Activated CD4-positive, alpha-beta T cell treated with anti-CD3 and anti-CD28 coated beads, Interleukin-2, amount 50 U/mL, for 24 hours (primary cell): ENCODE measurements at regions not wholly inside any gene's neighbourhood (a gene's known extent, or its start where the extent isn't known, plus 50 kb on each side); places are given as distances from the start of the nearest gene placed in this dataset.

ENCODE experiments used
- DNase-seq, 2 donors: peaks; one replicate each; pipeline ENCODE4 v3.0.0-alpha.2; 2020; ENCODE audit warnings: low read depth in 1 of 2, low spot score in 1 of 2

DNA sequence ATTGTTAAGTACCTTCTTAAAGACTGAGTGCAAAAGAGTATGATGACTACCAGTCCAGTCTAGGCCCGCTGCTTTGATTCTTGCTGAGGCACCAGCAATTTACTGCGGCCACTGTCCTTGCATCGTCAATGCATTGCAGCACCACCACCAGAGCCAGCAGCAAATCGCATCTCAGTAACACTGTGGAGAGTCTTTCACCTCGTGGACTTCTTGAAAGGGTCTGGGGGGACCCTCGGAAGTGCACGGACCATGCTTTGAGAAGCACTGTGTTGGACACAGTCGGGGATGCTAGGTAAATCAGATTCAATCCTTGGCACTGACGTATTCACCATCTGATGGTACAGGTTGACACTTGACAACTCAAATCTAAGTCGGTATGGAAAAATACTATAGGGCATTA is 493.6 kb downstream of the RPS24 start:
- DNase-seq, result no peak

DNA sequence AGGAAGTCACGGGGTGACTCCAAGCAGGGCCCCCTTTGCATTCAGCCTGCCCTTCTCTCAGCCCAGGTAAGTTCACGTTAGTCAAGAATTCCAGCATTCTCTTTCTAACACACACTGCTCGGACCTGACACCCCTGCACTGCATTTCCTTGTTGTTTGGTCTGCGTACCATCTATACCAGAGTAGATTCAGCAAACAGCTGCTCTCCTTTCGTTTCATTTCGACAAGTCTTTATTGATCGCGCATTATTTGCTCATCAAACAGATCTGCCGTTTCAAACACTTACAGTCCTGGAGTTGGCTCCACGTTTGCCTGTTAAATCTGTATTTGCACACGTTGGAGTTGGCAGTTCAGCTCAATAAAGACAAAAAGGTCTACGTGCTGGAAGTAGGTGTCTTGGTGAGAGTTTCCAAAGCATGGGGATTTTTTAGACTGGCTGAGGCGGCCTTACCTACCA is 495.1 kb downstream of the RPS24 start:
- DNase-seq, result no peak

DNA sequence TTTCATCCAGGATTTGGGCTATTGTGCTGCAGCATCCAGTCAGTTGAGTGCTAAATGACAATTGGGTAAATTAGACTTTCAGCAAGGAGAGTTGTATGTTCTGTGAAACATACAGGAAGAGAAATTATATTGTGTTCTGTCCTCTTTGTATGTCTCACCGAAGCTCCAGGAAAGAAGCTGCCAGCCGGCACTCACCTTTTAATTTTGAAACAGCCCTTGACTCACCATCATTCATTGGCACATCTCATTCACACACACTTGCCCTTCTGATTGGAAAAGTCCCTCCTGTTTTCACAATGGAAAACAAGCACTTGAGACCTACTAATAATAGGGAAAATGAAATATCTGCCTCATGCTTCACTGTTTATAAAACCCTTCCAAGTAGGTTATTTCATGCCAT is 495.6 kb downstream of the RPS24 start:
- no peak for DNase-seq

DNA sequence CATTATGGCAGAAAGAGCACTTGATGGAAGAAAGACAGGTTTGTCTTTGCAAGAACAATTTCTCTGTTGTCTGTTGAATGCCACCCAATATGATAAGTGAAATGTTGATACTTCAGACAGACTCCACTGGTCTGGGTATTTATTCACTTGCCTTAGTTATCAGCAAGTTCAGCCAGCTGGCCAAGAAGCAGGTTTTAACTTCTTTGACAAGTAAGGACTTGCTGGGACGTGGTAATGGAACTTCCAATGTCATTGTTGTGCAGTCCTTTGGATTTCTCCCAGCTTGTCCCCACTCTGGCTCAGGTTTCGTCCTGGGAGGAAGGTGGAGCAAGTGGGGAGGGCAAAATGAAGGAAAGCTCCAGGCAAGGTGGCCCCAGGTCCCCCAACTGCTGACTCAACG is 497.4 kb downstream of the RPS24 start:
- DNase-seq, result no peak

DNA sequence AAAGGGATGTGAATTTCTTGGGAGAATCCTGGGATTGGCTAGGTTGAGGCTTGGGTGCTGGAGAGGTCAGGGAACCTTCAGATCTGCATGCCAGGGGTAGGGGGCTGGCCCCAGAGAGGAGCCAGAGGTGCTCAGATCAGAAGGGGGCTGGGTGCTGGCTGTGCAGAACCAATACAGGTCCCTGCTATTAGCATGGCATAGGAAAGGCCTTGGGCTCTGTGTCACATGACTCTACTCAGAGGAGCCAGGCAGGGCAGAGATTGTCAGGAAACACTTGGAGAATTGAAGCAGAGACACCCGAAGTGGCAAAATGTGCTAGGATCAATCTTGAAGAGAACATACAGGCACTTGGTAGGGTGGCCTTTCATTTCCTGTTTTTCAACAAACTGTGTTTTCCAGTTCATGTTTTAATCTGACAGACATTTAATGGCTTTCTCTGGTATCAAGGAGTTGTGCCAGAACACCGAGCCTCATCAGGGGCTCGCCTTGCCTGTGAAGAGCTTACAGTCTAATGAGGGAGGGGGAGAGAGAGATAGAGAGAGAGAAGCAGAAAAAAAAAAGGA is 498.9 kb downstream of the RPS24 start:
- no peak for DNase-seq

DNA sequence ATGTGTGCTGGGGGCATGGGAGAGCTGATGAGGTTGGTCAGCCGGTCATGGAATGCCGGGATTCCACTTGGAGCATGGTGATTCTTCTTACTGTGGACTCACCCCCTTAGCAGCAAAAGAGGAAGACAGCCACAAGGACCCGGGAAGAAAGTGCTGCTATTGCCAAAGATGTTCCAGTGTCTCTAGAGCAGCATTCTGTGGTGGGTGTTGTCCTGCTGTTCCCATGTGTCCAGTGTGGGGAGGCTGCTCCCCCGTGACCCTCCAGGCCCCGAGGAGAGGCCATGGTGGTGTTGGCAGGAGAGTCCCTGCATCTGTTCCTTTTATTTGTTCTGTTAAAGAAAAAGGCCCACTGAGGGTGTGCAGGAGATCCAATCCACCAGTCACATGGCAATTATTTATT is 499.4 kb downstream of the RPS24 start:
- DNase-seq, result no peak

DNA sequence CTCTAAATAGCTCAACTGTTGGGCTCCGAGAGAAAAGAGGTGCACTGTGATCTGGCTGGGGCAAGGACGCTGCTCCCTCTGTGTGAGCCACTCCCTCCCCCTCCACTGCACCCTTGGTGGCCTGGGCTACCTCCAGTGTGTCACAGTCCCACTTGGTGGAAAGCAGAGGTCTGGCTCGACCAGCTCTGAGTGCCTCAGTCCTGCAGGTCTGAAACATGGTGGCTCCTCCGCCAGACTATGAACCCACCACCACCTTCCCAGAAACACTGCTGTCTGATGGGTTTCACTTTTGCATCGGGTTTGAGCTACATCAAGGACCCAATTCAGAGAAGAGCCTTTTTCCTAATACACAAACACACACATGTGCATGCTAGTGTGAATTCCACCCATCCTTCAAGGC is 500.1 kb downstream of the RPS24 start:
- no peak for DNase-seq

DNA sequence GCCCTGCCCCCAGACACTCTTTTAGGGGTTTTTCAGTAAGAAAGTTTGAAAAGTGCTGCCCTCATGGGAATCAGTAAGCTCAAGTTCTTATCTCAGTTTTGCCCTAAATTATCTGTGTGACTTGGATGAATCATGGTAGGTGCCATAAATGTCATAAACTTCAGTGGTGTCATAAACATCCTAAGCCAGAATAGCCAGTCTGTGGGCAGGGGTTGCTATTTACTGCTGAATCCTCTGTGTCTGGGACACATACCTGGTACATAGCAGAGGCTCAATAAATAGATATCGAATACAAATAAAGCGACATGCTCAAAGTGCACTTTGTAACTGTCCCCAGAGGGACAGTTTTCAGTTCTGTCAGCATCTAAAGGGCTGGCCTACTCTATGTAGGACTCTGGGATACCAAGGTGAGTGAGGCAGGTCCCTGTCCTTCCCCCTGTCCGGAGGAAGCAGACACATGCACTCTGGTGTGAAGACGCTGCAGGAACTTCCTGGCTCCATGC is 502.1 kb downstream of the RPS24 start:
- DNase-seq, result no peak

DNA sequence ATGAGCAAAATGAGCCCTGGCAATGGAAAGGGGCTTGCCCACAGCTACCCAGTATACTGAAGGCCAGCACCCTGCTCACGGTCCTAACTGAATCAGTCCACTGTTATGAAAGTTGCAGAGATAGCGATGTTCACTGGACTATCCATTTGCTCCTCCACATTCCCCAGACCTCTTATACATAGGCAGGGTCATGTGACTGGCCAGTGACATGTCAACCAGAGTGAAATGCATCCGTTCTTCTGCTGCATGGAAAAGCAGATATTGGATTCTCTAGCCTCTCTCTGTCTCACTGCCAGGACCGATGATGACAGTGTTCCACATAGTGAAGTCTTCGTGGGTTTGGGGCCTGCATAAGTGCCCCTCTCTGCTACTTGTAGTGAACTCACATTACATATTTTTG is 503.4 kb downstream of the RPS24 start:
- no peak for DNase-seq

DNA sequence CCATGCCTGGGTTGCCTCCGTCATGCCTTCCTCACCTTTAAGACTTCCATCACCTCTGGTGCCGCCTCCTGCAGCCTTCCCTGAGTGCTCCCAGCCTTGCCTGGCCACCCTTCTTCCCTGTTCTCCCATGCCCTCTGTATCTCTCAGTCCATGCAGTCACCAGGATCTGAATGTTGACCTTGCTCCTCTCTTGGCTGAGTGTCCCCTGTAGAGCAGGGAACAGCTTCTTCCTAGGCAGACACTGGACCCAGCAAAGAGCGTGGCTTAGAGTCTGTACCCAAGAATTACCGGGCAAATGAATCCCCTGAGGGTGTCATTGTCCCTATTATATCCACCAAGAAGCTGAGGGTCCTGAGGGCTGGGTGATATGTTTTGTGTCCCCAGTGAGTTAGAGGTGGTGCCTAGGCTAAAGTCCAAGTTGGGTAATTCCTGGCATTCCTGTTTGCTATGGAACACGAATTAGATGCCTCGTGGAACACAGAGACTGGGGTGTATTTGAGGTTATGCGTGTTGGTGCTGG is 505.6 kb downstream of the RPS24 start:
- no peak for DNase-seq

DNA sequence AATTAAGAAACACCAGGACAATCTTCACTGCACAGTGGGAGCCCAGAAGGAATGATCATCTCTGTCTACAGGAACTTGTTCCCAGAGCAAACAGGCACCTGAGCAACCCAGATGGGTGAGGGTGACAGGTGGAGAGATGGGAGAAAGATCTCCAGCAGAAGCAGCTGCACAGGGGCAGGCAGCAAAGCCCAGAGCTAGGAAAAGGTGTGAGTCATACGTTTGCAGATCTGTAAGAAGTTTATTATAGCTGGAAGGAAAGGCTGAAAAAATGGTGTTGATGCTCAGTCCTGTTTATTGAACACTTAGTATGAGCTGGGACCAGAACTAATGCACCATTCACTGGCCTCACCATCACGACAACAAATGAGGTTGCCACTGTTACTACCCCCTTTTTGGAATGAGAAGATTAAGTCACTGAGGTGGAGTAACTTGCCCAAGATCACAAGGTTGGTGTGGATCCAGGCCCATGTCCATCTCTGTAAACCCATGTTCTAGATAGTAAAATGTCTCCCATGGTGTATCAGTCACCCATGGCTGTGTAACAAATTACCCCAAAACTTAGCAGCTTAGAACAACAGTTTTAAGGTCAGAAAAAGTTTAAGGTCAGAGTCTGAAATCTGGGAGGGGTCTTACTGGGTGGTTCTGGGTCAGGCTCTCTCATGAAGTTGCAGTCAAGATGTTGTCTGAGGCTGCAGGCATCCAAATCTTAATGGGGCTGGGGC is 506.9 kb downstream of the RPS24 start:
- no peak for DNase-seq

DNA sequence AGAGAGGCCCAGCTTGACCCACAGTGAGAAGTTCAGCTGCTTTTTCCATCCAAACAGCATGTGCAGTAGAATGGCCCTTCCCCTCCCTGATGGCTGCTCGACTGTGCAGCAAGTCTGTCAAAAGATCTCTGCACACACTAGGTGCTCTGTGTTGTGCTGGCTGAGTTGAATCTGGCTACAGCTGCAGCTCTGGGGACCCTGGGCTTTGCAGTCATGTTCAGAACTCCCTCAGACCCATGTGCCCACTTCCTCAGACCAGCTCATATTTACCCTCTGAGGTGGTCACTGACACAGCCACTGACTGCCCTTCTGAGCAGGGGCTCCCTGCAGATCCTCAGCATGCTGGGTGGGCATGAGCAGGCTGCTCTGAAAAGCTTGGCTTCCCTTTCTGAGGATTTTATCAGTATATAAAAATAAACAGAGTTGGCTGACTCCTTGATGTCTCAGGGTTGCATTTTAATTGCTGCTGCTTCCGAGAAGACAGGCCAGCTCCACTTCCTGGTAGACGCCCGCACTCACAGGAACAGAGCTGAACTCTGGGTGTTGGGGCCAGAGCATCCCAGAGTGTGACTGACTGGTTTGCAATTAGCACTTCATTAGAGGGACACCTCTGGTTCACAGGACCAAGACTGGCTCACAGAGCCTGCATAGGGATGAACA is 507.9 kb downstream of the RPS24 start:
- no peak for DNase-seq

DNA sequence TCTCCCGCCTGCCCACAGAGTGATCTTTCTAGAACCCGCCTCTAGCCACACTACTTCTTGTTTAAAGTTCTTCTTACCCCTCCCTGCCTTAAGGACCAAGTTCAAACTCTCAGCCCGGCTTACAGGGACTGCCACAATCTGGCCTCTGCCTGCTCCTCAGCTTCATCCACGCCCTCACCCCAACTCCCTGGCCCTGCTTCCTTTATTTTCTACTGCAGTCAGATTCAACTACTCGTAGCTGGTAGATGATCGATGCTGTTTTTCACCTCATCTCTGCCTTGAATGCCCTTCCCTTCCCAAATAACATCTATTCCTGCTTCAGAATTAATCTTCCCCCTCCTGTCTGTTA is 508.5 kb downstream of the RPS24 start:
- DNase-seq, result no peak

DNA sequence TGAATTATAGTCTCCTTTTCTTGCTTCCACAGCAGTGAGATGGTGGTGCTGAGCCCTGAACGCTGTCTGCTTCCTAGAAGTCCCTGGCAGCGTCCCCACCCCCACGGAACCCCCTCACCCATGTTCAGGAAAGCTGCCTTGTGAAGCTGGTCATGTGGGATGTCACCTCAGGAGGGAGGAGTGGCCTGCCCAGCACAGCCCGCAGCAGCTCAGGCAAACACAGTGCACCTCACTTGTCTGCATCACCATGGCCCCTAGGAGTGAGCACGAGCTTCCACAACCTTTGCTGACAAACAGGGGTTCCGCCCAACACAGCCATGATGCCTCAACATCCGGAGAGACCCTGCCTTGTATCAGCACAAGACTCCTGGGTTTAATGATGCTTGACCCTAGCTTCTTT is 508.9 kb downstream of the RPS24 start:
- no peak for DNase-seq

DNA sequence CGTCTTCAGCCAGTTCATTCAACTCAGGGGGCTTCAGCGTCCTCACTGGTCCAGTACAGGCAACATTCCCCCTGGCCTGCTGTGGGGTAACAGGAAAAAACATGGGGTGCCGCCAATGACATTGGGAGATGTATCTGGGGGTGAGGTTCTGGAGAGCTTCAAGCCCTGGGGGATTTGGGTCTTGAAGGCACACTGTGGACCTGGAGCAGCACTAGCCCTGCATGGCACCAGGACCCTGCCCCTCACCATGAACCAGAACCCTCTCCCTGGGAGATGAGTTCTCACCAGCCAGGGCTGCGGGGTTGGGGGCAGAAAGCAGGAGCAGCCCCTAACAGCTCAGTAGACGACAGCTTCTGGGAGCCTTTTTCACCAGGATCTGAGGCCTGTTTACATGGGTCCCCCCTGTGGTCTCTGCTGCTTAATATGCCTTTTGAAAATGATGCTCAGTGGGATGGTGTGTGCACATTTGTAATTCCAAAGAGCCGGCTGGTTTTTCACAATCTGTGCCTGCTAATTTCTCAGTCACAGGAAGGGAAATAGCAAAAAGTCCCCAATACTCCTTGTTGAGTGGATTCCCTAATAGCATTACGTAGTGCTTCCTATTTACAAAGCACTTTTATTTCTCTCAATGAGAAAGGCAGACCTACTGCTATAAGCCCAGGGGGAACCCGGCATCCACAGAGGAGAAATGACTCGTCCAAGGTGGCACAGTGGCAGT is 509.5 kb downstream of the RPS24 start:
- no peak for DNase-seq

DNA sequence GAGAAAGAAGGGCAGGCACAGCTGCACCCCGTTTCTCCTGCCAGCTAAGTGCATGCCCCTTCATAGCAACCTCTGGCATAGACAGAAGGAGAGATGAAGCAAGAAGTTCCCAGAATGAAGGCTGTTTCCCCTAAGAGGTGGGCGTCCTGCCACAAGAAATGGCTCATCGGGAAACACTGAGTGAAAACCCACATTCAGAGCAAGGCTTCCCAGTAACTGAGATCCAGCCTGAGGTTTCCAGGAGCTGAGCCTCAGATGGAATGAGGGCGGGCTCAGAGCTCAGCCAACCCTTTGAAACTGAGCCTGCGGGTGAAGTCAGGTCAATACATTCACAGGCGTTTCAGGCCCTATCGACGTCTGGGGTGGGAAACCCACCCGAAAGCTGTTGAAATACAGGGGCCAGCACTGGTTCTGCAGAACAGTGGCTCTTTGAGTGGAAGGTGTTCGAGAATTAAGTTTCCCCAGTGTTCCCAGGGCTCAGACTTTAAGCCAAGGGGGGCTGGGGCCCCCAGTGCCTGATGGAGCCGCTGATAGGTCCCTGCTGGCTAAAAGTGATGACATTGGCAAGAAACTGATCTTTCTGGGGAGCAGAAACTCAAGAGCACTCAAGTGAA is 510.2 kb downstream of the RPS24 start:
- DNase-seq, result no peak

DNA sequence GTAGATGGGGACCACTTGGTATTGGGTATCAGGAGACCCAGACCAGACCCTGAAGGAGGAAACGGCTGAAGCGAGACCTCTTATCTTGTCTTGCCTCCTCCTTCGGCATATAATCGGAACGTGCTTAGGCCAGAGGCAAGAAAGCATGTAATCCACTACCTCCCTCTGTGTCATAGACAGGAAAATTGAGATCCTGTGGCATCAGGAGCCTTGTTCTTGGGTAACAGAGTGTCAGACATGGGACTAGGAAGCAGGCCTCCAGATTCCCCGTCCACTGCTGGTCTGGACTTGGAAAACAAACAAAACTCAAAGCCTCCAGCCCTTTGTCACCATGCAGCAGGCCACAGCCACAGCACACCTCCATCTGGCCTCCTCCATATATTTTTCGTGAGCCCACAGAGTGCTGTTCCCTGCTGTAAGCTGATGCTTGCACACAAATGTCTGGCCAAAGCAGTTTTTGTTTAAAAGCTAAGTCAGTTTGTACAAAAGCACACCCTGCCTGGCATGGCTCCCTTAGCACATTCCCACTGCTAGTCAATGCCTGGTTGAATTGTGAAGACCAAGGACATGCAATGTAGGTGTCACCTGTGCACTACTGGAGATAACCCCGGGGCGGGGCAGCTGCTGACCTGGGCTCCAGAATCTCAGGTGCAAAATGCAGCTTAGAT is 510.9 kb downstream of the RPS24 start:
- no peak for DNase-seq

DNA sequence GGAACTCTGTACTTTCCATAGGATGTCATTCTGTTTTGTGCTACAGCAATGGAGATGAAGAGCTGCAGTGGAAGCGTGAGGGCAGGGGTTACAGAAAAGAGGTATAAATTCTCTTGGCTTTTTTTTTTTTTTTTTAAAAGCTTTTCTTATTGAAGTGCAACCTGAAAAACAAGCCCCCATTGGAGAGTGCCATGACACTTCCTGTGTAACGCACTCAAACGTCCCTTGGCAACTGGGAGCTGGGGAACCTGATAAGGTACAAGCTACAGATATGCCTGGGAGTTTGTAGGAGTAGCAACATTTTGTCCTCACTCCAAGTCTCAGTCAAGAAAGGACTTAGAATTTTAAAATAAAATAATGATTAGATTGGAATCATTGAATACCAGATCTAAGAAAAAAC is 512.1 kb downstream of the RPS24 start:
- no peak for DNase-seq

DNA sequence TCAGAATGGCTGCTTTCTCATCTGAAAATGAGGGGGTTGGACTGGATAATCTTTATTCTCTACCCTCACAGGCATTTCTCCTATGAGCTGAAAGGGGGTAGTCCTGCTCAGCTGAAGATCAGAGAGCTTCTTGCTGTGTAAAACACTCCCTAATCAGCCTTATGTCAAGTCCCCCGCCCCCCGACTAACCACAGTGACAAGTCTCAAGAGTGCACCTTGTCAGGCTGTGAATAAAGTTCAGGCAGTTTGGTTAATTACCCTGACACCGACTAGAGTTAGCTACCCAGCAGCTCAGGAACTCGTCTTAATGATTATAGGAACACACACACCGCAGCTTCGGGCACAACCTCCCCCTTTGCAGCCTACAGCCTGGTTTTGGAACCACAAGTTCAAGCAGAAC is 513.7 kb downstream of the RPS24 start:
- DNase-seq, result no peak

DNA sequence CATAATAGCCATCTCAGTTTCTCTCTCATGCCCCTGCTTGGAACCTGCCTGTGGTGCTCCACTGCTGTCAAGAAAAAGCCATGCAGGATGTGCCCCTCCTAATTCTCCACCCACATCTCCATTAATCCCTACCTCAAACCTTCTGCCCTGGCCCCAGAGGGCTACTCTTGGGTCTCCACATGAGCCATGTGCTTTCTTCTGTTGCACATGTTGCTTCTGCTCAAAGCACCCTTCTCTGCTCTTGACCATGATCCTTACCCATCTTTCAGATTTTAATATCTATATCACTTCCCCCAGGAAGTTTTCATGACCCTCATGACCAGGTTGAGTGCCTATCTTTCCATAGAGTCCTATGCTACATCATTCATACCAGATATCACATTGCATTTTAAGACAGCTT is 514.2 kb downstream of the RPS24 start:
- no peak for DNase-seq

DNA sequence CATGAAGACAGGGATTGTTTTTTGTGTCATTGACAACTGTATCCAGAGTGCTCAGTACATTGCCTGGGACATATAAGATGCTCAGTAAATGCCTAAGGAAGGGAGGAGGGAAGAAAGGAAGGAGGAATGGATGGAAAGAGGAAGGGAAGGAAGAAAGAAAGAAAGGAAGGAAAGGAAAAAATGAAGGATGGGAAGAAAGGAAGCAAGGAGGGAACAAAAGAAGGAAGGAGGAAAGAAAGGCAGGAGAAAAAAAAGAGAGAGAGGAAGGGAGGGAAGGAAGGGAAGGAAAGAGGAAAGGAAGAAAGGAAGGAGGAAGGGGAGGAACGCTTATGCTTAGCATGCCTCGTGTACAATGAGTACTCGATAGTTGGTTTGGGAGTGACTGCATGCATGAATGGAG is 514.7 kb downstream of the RPS24 start:
- DNase-seq, result no peak
